Umbilical cord (tissue), 1 donor: ENCODE measurements at regions not wholly inside any gene's neighbourhood (a gene's known extent, or its start where the extent isn't known, plus 50 kb on each side); places are given as distances from the start of the nearest gene placed in this dataset.
"Not testable (repeated sequence)": the region's sequence is repeated elsewhere in the genome, so short reads cannot be mapped to it uniquely, and the experiment has no call there.

Experiments used
- DNase-seq: peaks from one replicate; pipeline ENCODE4 v3.0.0-alpha.2; 2015; ENCODE audit warnings: low spot score

DNA sequence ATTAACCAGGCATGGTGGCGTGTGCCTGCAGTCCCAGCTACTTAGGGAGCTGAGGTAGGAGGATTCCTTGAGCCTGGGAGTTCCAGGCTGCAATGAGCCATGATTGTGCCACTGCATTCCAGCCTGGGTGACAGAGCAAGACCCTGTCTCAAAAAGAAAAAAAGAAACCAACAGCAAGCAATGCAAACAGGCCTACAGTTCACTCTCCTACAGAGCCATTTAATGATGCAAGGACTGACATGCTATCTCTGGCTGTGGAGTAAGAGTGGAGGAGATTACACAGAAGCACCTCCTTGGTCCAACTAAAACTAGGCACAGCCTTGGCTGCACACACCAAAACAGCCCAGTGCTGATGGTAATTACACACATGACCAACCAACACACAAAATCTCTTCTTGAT, 127.5 kb upstream of the SOD1 start:
- peak; percentile 50 for DNase-seq

DNA sequence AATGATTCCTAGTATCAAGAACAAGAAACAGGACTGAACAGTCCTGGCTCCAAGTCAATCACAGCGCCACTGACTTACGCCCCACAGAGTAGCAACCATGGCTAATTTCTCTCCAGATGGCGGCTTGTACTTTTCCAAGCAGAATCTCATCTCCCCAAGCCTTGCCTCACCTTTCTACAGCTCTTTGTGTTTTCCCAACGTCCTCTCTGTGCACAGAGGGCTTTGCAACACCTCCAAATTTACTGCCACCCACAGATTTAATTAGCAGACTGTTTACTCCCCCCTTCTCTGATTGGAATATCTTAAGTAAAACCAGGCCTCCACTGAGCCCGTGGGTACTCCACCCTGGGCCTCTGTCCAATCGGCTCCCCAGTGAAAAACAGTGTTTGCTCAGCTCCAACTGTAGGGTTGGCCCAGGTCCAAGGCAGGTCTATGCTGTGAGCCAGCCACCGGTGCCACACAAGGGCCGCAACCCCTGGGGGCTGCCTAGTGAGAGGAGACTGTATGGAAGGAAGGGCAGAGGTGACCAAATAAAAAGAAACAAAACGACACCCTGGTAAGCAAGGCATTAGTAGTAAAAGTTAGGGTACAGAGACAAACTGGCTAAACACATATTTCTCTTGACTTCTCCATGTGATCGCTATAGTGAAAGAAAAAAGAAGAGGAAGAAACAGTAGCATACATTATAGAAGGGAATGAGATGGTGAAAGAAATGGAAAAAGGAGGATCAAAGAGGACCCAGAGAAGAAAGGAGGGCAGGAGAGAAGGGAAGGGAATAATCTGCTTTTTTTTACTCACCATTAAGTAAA, 128.4 kb upstream of the SOD1 start:
- DNase-seq = peak; percentile 62

DNA sequence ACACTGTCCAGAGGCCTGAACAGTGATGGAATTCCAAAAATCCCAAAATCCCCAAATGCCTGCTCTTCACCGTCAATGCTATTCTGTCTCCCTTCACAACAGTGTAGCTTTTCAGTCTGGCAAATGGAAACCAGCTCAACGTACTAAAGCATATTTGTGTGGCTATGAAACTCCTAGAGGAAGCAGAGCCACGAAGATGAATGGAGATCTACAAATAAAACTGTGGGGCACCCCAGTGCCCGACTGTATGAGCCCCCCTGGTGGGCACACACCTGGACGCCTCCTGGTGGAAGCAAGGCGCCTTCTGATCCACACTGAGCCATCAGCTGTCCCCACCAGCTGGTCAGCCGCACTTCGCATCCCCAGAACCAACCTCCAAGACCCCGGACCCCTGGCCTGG, 129.1 kb upstream of the SOD1 start:
- DNase-seq = no peak

DNA sequence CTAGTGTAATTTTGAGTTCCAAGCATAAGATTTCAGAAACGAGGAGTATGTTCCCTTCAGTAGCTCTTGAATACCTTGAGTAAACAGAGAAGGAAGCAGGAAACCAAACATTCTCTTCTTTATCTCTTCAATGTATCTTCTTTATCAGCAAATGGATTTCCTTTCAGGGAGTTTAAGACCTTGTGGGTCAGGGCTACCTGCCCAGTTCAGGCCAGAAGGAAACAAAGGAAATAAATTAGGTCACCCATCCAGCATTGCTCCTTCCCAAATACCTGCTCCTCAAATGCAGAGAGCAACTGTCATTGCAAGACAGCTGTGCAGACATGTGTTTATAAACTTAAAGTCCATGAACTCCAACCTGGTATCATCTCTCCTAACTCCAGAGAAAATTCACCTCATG, 130.1 kb upstream of the SOD1 start:
- no peak for DNase-seq

DNA sequence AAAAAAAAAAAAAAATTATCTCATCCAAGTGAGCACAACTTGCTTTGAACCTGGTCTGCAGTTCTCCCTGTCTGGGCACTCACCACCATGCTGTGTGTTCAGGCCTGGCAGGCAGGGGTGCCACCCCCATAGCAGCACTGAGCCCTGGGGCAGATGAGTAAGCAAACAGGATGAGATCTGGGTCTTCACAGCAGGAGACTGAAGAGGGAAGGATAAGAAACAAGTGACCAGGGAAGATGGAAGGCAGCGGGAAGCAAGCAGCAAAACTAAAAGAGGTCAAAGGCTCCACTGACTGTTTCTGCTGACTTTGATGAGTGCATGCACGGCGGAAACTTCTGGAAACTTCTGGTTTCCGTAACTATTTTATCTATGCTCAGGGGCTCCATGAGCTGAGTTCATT, 133.5 kb upstream of the SOD1 start:
- DNase-seq = no peak

DNA sequence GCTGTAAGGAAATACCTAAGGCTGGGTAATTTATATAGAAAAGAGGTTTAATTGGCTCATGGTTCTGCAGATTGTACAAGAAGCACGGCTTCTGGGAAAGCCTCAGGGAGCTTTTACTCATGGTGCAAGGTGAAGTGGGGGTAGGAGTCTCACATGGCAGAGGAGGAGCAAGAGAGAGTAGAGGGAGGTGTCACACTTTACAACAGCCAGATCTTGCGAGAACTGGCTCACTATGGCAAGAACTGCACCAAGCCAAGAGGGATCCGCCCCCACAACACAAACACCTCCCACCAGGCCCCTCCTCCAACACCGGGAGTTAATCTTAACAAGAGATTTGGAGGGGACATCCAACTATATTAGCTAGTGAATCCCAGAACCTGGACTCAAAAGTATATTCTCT, 135.4 kb upstream of the SOD1 start:
- DNase-seq = no peak

DNA sequence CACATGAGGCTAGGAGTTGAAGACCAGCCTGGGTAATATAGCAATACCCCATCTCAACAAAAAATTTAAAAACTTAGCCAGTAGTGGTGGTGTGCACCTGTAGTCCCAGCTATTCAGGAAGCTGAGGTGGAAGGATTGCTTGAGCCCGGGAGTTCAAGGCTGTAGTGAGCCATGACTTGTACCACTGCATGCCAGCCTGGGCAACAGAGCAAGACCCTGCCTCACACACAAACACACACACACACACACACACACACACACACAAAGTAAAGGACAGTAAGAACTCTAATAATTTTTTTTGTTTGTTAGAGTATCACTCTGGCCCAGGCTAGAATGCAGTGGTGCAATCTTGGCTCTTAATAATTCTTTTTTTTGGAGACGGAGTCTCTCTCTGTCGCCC, 138.0 kb upstream of the SOD1 start:
- no peak for DNase-seq

DNA sequence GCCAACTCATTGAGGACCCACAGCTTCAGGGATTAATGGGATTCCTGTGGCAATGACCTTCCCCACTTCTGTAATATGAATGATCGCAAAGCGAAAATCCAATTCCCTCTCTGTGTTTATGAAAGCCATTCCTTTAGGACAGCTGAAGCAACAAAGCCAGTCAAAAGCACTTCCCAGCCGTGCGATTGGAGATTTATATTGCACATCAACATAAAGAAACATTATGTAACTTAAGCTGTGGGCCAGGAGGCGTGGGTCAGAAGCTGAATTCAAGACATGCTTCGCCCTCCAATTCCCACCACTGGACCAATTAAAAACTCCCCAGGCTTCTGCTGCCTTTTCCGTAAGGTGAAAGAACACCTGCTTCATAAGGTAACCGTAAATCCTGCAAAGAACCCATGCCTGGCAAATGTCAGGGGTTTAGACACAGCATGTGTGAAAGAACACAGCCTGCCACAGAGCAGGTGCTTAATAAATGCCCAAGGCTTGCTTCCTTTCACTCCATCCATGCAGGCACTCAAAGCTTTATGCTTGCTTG, 138.9 kb upstream of the SOD1 start:
- DNase-seq = no peak

DNA sequence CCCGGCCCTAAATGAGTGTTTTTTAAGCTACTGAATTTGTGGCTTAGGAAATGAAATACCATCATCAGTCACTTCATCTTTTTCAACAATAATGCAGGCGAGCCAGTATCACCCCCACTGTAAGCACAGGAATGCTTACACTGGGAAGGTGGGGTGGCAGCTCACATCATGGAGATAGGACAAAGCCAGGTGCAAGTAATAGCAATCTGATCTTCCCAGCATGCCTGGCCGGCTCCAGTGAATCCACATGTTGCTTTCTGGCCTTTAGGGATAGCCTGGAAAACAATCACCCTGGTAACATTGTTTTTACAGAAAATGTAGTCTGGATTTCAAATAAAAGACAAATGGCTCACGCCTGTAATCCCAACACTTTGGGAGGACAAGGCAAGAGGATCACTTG, 140.9 kb upstream of the SOD1 start:
- no peak for DNase-seq

DNA sequence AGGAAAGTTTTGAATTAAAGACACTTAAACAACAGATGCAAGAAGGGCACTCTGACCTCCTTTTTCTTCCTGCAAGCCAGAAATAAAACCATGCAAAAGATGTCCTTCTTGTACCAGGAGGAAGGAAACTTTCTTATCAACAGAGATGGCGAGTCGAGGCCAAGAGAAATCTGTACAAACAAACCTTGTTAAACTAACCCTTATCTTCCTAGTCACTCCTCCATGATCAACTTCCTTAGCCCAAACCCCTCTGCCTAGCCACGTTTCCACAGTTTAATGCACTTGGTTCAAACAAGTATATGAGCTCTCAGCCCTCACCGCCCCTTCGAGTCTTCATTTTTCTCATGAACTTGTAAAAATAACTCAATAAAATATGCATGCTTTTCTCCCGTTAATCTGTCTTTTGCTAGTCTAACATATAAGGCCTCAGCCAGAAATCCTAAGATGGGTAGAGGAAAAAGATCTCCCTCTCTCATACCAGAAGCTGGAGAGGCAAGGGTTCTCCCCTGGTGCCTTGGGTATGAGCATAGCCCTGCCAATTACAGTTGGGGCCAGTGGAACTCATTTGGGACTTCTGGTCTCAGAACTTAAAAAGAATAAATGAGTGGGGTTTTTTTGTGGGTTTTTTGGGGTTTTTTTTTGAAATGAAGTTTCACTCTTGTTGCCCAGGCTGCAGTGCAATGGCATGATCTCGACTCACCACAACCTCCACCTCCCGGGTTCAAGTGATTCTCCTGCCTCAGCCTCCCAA, 141.7 kb upstream of the SOD1 start:
- no peak for DNase-seq

DNA sequence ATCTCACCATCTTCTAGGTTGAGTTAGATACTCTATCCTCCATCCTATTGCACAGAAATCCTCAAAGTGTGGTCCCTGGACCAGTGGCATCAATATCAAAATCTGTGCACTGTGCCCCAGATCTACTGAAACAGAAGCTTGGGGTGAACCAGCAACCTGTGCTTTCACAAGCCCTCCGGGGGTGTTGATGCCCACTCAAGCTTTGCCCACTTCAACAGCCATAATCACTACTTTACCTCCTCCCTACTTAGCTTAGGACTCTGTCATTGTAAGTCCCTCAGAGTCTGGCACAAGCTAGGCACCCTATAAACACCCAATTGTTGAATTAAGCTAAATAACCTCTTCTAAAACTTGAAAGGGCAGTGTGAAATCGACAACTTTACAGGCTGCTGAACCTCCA, 144.2 kb upstream of the SOD1 start:
- DNase-seq = no peak

DNA sequence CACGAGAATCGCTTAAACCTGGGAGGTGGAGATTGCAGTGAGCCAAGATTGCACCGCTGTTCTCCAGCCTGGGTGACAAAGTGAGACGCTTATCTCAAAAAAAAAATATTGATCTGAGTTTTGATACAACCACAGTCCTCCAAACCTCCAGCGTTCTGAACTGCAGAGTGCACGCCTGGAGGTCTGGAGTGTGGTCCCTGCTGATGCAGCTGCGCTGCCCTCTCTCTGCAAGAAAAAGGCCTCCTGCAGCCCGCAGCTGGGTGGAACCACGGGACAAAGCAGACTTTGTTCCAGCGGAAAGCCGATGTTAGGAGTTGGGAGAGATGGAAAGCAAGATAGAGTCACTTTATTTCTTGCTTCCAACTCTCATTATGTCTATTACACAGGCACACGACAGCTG, 144.9 kb upstream of the SOD1 start:
- no peak for DNase-seq

DNA sequence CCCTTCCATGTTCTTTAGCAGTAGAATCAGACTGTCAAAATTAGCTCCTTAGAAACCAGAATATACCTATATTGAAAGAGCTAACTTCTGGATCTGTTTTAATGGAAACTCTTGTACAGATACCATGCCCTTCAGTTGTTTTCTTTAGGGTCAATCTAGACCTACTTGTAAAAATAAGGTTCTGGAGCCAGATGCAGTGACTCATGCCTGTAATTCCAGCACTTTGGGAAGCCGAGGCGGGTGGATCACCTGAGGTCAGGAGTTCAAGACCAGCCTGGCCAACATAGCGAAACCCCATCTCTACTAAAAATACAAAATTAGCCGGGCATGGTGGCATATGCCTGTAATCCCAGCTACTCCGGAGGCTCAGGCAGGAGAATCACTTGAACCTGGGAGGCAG, 146.0 kb upstream of the SOD1 start:
- not testable (repeated sequence) for DNase-seq

DNA sequence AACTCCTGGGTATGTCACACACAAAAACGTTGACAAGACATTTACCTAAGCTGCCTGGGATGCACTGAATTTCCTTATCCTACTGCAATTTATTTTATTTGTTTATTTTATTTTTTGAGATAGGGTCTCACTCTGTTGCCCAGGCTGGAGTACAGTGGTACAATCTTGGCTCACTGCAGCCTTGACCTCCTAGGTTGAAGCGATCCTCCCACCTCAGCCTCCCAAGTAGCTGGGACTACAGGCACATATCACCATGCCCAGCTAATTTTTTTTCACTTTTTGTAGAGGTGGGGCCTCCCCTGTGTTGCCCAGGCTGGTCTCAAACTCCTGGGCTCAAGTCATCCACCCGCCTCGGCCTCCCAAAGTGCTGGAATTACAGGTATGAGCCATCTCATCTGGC, 147.5 kb upstream of the SOD1 start:
- not testable (repeated sequence) for DNase-seq

DNA sequence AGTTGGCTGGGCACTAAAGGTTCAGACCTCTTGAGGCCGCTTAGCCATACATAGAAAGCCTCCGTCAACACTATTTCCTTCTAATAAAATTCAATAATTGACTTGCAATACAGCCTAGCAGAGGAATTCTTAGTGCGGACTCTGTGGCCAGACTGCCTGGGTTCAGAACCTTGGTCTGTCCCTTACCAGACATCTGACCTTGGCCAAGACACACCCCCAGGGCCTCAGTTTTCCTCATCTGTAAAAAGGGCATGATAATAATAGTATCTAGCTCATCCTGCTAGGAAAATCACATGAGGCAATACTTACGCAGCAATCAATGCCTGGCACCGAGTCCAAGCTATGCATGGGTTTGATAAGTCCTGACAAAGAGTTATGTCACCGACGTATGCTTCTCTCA, 148.2 kb upstream of the SOD1 start:
- no peak for DNase-seq

DNA sequence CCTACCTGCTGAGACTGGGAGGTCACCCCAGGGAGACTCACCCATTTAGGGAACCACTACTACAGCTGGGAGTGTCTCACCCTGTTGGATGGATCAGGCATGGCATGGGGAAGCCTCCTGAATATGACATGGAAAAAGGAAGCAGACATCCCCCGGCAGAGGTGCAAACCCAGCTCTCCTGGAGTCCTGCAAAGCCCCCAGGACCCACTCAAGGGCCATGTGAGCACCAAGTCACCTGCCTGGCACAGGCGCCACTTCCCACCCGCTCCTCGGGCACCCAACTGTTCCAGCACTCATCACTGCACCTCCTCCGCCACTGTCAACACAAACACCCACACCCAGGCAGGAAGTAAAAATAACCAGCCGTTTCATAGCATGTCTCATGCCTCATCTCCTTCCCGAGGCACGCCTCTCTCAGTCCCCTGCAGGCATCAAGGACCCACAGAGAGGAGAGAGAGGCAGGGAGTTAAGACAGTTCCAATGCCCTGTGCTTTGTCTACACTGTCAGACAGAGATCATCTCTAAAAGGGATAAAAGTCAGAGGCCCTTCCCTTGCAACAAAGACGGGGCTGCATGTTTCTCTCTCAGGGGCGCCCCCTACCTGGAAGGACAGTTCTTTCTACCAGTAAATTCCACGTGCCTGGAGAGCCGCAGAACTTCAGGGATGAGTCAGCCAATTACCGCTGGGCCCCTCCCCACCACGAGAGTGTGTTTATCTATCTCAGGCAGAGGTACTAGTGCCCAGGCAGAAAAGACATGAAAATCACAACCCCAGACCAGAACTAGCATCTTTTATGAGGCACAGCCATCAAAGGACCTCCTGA, 150.1 kb upstream of the SOD1 start:
- peak; percentile 57 for DNase-seq

DNA sequence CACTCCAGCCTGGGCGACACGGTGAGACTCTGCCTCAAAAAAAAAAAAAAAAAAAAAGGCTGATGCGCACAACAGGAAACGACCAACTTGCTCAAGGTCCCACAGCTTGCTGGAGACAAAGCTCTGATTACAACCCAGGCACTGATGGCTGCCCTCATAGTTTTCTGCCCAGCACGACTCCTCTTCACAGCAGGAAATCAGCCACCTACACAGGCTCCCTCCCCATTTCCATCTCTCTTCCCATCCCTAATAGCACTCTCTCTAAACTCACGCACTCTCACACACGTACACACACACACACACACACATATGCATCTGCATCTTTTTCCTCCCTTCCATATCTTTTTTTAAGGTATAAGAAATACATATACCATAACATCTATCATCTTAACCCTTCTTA, 153.5 kb upstream of the SOD1 start:
- no peak for DNase-seq

DNA sequence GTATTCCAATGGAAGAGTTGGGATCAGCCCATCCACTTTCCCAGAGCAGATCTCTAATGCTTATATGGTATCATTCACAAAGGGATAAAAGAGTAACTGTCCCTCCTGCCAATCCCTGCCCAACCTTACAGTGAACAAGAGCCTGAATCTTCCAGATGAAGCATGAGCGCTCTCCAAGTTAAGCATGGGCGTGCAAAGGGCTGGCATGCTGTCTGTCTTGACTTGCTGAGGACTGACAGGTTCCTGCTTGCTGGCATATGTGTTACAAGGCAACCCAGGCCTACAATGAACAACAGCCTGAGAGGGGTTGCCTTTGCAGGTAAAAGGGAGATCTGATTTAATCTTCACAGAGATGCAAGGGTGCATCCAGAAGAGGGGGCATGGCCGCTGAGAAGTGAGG, 155.6 kb upstream of the SOD1 start:
- DNase-seq = peak; percentile 28

DNA sequence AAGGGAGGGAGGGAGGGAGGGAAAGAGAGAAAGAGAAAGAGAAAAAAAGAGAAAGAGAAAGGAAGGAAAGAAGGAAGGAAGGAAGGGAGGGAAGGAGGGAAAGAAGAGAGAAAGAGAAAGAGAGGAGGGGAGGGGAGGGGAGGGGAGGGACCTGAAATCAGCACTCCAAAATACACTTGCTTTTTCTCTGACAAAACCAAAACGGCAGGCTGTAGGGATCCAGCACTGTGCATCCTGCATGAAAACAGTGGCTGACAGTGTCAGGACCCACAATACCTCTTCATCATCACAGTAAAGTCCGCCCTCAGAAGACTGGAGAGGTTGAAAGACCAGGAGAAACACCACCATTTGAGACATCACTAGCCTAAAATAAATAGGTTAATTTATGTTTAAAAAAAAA, 156.0 kb upstream of the SOD1 start:
- no peak for DNase-seq

DNA sequence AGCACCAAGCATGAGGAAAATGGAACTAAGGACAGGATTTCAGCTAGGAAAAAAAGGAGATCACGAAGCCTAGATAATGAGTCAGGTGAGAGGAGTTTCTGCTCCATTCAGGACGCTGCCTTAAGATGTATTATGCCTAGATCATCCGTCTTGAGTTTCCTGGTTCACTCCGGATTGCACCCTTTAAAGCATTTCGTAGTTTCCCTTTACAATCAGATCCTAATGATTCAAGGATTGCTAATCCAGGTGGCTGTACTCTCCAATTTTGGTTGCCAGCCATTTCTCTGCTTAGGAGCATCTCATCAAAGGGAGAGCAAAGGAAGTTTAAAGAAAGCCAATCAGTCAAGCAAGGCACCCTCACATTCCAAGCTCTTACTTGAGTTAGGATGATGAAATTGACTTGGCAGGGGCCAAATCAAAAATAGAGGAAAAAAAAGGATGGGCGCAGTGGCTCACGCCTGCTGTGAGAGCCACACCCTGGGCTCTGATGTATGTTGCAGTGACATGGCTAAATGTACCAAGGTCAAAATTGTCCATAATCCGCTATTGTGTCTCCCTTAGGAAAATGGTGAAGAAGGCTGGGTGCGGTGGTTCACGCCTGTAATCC, 156.9 kb upstream of the SOD1 start:
- DNase-seq = no peak

DNA sequence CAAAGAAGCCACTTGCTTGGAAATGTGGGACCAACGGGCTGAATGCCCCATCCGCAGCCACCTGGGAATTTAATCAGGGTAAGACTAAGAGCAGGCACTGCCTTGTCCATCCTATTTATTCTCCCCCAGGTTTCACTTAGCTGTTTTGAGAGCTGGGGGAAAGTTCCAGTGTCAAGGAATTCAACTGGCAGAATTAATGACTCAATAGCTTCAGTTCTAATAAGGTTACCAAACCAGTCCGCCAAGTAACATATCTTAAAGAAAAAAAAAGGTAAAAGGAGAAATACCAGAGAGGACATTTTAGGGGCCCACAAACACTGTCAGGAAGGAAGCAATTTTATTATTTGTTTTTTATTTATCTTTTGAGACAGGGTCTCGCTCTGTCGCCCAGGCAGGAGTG, 157.6 kb upstream of the SOD1 start:
- peak; percentile 67 for DNase-seq

DNA sequence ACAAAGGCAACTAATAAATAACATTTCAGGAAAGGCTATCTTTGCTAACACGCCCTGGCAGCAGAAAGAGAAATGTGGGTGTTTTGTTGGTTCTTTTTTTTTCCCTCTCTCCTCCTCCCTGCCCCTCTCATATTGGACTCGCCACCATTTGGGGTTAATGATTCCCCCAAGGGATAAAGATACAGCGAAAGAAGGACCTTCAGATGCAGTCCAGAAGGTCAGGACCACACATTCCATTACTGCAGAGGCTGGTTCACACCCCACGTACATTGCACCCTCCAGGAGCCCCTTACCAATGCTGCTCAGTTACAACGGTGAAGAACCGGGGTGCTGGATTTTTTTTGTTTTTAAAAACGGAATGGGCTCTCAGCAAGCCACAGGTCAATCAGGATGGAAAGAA, 156.9 kb upstream of the TIAM1 start:
- no peak for DNase-seq
